RWPE2 (cell line): ENCODE measurements at regions not wholly inside any gene's neighbourhood (a gene's known extent, or its start where the extent isn't known, plus 50 kb on each side); places are given as distances from the start of the nearest gene placed in this dataset.

Experiments
- ATAC-seq: fragments of 200-7000 bp; cut with Tn5 transposase; 3 replicates; pipeline ENCODE4 v1.9.1; 2021; ENCODE audit warnings: low read depth
- DNase-seq: peaks from one replicate; pipeline ENCODE4 v3.0.0-alpha.2; 2020; ENCODE audit warnings: low spot score
- H3K27ac ChIP-seq: fragments of 450-650 bp; 2 replicates; pipeline ENCODE4 v1.5.1; 2017; ENCODE audit warnings: mild to moderate bottlenecking; ENCODE audit not compliant: poor library complexity, severe bottlenecking
- H3K27me3 ChIP-seq: fragments of 250-450 bp; sonication (Bioruptor Pico); 2 replicates; pipeline ENCODE4 v1.5.1; 2021; ENCODE audit warnings: mild to moderate bottlenecking, moderate library complexity; ENCODE audit not compliant: insufficient read depth, poor library complexity, severe bottlenecking
- H3K36me3 ChIP-seq: fragments of 250-450 bp; sonication (Bioruptor Pico); 2 replicates; pipeline ENCODE4 v1.5.1; 2020; ENCODE audit warnings: low read depth, mild to moderate bottlenecking, moderate library complexity
- H3K4me1 ChIP-seq: fragments of 250-450 bp; sonication (Bioruptor Pico); 2 replicates; pipeline ENCODE4 v1.5.1; 2021; ENCODE audit warnings: mild to moderate bottlenecking, moderate library complexity; ENCODE audit not compliant: insufficient read depth, poor library complexity, severe bottlenecking
- H3K4me3 ChIP-seq: fragments of 250-450 bp; sonication (Bioruptor Pico); 2 replicates; pipeline ENCODE4 v1.5.1; 2021; ENCODE audit warnings: mild to moderate bottlenecking, moderate library complexity; ENCODE audit not compliant: severe bottlenecking
- H3K9me3 ChIP-seq: fragments of 250-450 bp; sonication (Bioruptor Pico); 2 replicates; pipeline ENCODE4 v1.5.1; 2021; ENCODE audit warnings: mild to moderate bottlenecking, moderate library complexity; ENCODE audit not compliant: severe bottlenecking
- TF ChIP-seq, protein P1 (sequence below): fragments of 450-650 bp; IDR thresholded peaks from one replicate; pipeline ENCODE4 v1.5.1; 2017; ENCODE audit warnings: mild to moderate bottlenecking, moderate library complexity; ENCODE audit not compliant: poor library complexity, severe bottlenecking

DNA sequence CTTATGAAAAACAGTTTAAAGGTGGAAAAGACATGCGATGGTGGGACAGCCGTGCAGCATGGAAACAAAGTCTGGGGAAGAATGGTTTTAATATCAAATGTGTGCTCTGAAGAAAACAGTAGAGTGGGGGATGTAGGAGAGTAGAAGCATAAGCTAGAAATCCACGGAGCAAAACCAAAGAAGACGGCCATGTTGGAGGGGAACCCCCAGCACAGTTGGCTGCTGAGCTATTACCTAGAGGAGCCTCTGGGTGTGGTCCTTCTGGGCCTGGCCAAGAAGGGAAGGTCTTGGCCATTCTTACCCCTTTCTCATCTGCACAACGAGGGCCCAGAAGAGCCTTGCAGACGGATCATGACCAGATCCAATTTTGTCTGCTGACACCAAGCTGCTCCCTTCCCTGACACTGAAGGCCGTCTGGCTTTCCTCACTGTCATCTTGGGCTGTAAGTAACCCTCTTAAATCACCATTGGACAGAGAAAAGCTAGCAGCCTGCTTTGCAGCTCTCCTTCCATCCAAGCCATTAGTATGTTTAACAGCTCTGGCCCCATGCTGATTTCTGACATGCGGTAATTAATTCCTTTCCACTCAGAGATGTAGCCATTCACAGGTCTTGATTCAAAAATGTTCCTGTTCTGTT is 189.5 kb downstream of the SEC61B start:
- ATAC-seq (no peak), DNase-seq (no peak)
- H3K4me3 ChIP-seq, result no peak overlapping the region
- TF ChIP-seq, protein P1, sequence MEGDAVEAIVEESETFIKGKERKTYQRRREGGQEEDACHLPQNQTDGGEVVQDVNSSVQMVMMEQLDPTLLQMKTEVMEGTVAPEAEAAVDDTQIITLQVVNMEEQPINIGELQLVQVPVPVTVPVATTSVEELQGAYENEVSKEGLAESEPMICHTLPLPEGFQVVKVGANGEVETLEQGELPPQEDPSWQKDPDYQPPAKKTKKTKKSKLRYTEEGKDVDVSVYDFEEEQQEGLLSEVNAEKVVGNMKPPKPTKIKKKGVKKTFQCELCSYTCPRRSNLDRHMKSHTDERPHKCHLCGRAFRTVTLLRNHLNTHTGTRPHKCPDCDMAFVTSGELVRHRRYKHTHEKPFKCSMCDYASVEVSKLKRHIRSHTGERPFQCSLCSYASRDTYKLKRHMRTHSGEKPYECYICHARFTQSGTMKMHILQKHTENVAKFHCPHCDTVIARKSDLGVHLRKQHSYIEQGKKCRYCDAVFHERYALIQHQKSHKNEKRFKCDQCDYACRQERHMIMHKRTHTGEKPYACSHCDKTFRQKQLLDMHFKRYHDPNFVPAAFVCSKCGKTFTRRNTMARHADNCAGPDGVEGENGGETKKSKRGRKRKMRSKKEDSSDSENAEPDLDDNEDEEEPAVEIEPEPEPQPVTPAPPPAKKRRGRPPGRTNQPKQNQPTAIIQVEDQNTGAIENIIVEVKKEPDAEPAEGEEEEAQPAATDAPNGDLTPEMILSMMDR, result no peak
- no peaks in the 10 kb centered on the region for H3K27me3 ChIP-seq
- H3K4me1 ChIP-seq, result peaks cover 8% of the 10 kb centered on the region
- no peaks in the 10 kb centered on the region for H3K36me3 ChIP-seq
- no peaks in the 10 kb centered on the region for H3K9me3 ChIP-seq
- H3K27ac ChIP-seq, result no peak overlapping the region

DNA sequence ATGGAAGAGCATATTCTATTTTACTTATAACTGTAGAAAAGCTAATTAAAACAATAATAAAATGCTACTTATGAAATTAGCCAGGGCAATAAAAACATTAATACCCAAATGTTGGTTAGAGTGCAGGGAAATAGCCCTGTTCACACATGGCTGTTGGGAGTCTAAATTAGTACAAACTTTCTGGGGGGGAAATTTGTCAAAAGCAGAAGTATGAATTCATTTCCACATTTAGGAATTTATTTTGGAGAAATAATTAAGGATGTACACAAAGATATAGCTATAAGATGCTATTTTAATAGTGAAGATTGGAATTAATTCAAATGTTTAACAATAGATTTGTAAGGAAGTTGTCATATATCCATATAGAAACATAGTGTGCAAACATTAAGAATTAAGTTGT is 190.5 kb downstream of the SEC61B start:
- H3K36me3 ChIP-seq, result no peaks in the 10 kb centered on the region
- H3K9me3 ChIP-seq, result no peaks in the 10 kb centered on the region
- H3K4me3 ChIP-seq, result no peak overlapping the region
- no peak overlapping the region for H3K27ac ChIP-seq
- H3K27me3 ChIP-seq, result no peaks in the 10 kb centered on the region
- peaks cover 8% of the 10 kb centered on the region for H3K4me1 ChIP-seq
- TF ChIP-seq, protein P1, result no peak
- DNase-seq (no peak), ATAC-seq (no peak)

DNA sequence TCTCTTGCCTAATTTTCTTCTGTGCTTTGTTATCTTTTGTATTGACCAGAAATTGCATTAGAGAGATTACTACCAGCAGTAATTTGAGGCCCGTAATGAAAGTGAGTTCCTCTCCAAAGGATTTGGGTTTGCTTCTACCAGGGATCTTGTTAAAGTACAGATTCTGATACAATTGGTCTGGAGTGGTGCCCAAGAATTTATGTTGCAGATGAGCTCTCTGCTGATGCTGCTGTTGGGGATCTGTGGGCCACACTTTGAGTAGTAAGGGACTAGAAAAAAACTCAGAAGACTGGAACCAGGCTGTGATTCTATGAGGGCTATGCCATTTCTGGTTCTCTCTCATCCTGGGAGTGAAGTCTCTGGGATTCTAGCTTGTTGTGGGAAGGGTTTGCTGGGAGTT is 192.2 kb downstream of the SEC61B start:
- Histone ChIP-seq H3K27me3 (no peaks in the 10 kb centered on the region), H3K27ac (no peak overlapping the region), H3K9me3 (no peaks in the 10 kb centered on the region), H3K4me1 (peaks cover 8% of the 10 kb centered on the region), H3K4me3 (no peak overlapping the region), H3K36me3 (no peaks in the 10 kb centered on the region)
- DNase-seq (no peak), ATAC-seq (no peak)
- TF ChIP-seq, protein P1, result no peak

DNA sequence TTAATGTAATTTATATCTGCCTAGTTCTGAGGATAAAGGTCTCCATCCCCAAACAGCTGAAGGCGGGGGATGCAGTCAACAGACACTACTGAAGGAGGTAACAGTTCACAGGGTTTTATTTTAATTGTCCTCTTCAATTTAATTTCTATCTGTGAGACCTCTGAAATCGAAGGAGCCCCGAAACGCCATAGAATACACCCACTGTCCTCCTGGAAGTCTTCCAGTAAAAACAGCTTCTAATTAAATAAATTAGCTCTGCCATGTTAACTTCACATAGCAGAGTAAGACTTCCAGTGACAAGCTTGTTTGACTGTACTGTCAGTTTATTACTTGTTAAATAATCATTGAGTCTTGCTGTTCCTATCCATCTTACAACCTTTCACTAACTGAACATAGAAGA is 193.5 kb downstream of the SEC61B start:
- ATAC-seq (no peak), DNase-seq (no peak)
- Histone ChIP-seq H3K27ac (no peak overlapping the region), H3K36me3 (no peaks in the 10 kb centered on the region), H3K4me3 (no peak overlapping the region), H3K9me3 (no peaks in the 10 kb centered on the region), H3K27me3 (no peaks in the 10 kb centered on the region), H3K4me1 (peaks cover 8% of the 10 kb centered on the region)
- TF ChIP-seq, protein P1, result no peak

DNA sequence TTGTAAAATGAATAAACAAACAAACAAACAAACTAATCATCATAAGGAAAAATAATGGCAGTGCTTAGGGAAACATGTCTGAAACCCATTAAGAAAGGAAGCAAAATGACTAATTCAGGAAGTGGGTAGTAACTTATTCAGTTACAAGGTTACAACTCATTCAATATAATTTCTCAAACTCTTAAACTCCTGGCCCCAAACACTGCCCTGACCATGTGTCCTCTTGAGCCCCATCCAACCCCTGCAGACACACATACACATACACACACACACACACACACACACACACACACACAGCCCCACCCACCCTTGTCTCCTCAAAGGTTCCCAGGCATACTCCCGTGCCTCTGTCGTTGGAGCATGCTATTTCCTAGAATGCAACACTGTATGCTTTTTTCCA is 193.9 kb downstream of the SEC61B start:
- H3K9me3 ChIP-seq, result no peaks in the 10 kb centered on the region
- DNase-seq (no peak), ATAC-seq (peak; percentile 58; the same call in 2 of the 3 replicates)
- no peak overlapping the region for H3K4me3 ChIP-seq
- TF ChIP-seq, protein P1, result no peak
- no peaks in the 10 kb centered on the region for H3K36me3 ChIP-seq
- no peaks in the 10 kb centered on the region for H3K27me3 ChIP-seq
- no peak overlapping the region for H3K27ac ChIP-seq
- H3K4me1 ChIP-seq, result peaks cover 8% of the 10 kb centered on the region
